ENCODE measurements at regions not wholly inside any gene's neighbourhood (a gene's known extent, or its start where the extent isn't known, plus 50 kb on each side); places are given as distances from the start of the nearest gene placed in this dataset.
A peak's percentile ranks its signal among the peaks of the same experiment; 100 is the strongest.

- TF ChIP-seq CTCF (IDR thresholded peaks at IDR 0.05; ENCODE audit: low read depth, low read length) = no peak
- ChIA-PET CTCF (no interaction called here), POLR2A (no interaction called here)
- Histone ChIP-seq H3K4me3 (ENCODE audit: low read depth, low read length) (no peak overlapping the region), H3K27me3 (ENCODE audit: control insufficient read depth, insufficient read depth, low read length) (no peaks in the 10 kb centered on the region), H3K27ac (ENCODE audit: low read depth, low read length) (no peak overlapping the region), H3K9me3 (ENCODE audit: control insufficient read depth, insufficient read depth, low read length) (no peaks in the 10 kb centered on the region)
- DNase-seq (ENCODE audit: low read depth, low spot score) = no peak
These were observed 776.5 kb upstream of the SLITRK1 start for GRCh38 chr13:84658491-84659358.

- no peak for DNase-seq (ENCODE audit: low read depth, low spot score)
- H3K9me3 ChIP-seq (ENCODE audit: control insufficient read depth, insufficient read depth, low read length) = no peaks in the 10 kb centered on the region
- ChIA-PET CTCF (no interaction called here), POLR2A (no interaction called here)
- H3K27me3 ChIP-seq (ENCODE audit: control insufficient read depth, insufficient read depth, low read length) = no peaks in the 10 kb centered on the region
- TF ChIP-seq CTCF (IDR thresholded peaks at IDR 0.05; ENCODE audit: low read depth, low read length) = no peak
- no peak overlapping the region for H3K27ac ChIP-seq (ENCODE audit: low read depth, low read length)
- no peak overlapping the region for H3K4me3 ChIP-seq (ENCODE audit: low read depth, low read length)
These were observed 773.4 kb upstream of the SLITRK1 start for GRCh38 chr13:84655677-84656076.

- ChIA-PET POLR2A (no interaction called here), CTCF (no interaction called here)
- DNase-seq (ENCODE audit: low read depth, low spot score) = no peak
- Histone ChIP-seq H3K27ac (ENCODE audit: low read depth, low read length) (no peak overlapping the region), H3K9me3 (ENCODE audit: control insufficient read depth, insufficient read depth, low read length) (no peaks in the 10 kb centered on the region), H3K4me3 (ENCODE audit: low read depth, low read length) (no peak overlapping the region), H3K27me3 (ENCODE audit: control insufficient read depth, insufficient read depth, low read length) (no peaks in the 10 kb centered on the region)
- TF ChIP-seq CTCF (IDR thresholded peaks at IDR 0.05; ENCODE audit: low read depth, low read length) = no peak
These were observed 772.5 kb upstream of the SLITRK1 start for GRCh38 chr13:84654654-84655275.

- POLR2A ChIA-PET = no interaction called here
- H3K27me3 ChIP-seq (ENCODE audit: control insufficient read depth, insufficient read depth, low read length) = no peaks in the 10 kb centered on the region
- no peaks in the 10 kb centered on the region for H3K9me3 ChIP-seq (ENCODE audit: control insufficient read depth, insufficient read depth, low read length)
- no peak overlapping the region for H3K4me3 ChIP-seq (ENCODE audit: low read depth, low read length)
- TF ChIP-seq CTCF (IDR thresholded peaks at IDR 0.05; ENCODE audit: low read depth, low read length) = no peak
- no peak for DNase-seq (ENCODE audit: low read depth, low spot score)
- CTCF ChIA-PET = no interaction called here
- no peak overlapping the region for H3K27ac ChIP-seq (ENCODE audit: low read depth, low read length)
These were observed 771.8 kb upstream of the SLITRK1 start for GRCh38 chr13:84653915-84654534.

- H3K27ac ChIP-seq (ENCODE audit: low read depth, low read length) = peak overlapping the region; percentile 53
These were observed 769.4 kb upstream of the SLITRK1 start for GRCh38 chr13:84651705-84652104.

More at GRCh38 chr13:84651705-84652104, 769.4 kb upstream of the SLITRK1 start:
- H3K9me3 ChIP-seq (ENCODE audit: control insufficient read depth, insufficient read depth, low read length) = no peaks in the 10 kb centered on the region
- DNase-seq (ENCODE audit: low read depth, low spot score) = no peak
- POLR2A ChIA-PET = no interaction called here
- CTCF ChIA-PET = no interaction called here
- no peak overlapping the region for H3K4me3 ChIP-seq (ENCODE audit: low read depth, low read length)
- no peaks in the 10 kb centered on the region for H3K27me3 ChIP-seq (ENCODE audit: control insufficient read depth, insufficient read depth, low read length)
- no peak for TF ChIP-seq CTCF (IDR thresholded peaks at IDR 0.05; ENCODE audit: low read depth, low read length)
